ENCODE measurements at regions not wholly inside any gene's neighbourhood (a gene's known extent, or its start where the extent isn't known, plus 50 kb on each side); places are given as distances from the start of the nearest gene placed in this dataset.
"Not testable (repeated sequence)": the region's sequence is repeated elsewhere in the genome, so short reads cannot be mapped to it uniquely, and the experiment has no call there.

- DNase-seq: no peak
These were observed 1007.2 kb downstream of the REEP3 start for GRCh38 chr10:64528294-64529002.

GRCh38 chr10:64529003-64529350 is 1007.8 kb downstream of the REEP3 start:
- no peak for DNase-seq

DNA sequence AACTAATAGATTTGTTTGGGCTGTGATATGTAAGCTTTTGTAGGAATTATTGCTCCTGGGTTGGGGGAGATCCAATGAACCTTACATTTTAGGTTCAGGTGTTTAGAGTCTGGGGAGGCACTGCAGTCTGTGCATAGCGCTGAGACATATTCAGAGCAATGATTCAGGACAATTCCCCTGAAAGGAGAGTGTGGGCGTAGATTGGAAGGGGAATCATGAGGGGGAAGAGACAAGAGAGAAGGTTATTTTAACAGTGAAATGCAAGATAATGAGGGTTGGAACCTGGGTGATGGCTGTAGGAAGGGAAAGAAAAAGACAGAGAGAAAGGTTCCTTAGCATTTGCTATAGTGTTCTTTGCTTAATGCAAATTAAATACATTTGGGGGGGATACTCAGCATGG is 1013.4 kb downstream of the REEP3 start:
- no peak for DNase-seq

- DNase-seq: no peak
These were observed 1014.1 kb downstream of the REEP3 start for GRCh38 chr10:64535131-64535867.

DNA sequence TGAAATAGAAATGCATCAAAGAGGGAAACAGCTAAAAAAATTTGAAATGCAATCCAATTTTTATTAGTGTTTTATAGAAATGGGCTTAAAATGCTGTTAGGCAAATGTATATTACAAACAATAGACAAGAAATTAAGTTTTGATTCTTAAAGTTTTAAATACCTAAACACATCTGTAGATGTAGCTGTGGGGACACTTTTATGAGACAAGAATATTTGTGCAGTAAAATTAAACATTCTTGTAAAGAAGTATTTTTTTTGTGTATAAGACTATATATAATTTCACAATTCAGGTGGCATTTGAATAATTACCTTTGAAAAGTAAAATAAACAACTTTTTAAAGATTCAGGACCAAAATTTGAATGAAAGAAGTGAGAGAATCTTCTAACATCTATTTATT is 1015.9 kb downstream of the REEP3 start:
- DNase-seq: no peak

DNA sequence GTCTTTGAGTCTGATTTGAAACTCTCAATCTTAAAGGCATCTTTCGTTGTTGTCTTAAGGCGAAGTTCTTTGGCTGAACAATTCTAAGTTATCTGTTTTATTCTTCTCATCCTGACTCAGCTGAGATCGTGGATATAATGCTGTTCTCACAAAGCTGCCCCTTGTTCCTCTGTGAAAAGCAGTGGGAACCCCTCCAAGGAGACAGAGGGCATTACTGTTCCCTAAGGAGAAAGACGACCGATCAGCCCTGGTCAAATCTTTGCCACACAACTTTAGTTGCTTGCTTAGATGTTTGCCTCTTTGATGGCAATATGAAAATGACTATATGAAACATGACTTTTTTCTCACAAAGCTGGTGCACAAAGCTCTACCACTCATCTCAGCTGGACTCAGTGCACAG is 1016.7 kb downstream of the REEP3 start:
- no peak for DNase-seq

- DNase-seq: no peak
These were observed 1024.9 kb downstream of the REEP3 start for GRCh38 chr10:64546073-64546472.

- no peak for DNase-seq
These were observed 1026.0 kb downstream of the REEP3 start for GRCh38 chr10:64547168-64547567.

DNA sequence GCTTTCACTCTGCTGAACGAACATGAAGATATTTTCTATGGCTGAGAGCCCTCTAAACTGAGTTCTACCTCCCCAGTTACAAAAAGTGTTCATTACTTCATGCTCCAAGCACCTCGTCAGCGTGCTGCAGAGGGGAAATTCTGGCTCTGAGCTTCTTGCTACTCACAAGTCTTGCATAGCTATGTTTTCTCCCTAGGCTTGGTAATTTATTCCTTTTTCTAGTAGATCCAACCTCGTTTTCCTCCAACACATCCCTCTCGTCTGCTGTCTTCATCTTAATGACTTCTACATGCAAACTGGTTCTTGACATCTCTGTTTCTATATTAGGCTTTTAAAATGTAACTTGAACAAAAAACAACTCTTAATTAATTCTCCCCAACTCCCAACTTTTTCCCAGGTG is 1034.5 kb downstream of the REEP3 start:
- DNase-seq: no peak

GRCh38 chr10:64558094-64558835 is 1037.1 kb downstream of the REEP3 start:
- DNase-seq: no peak

GRCh38 chr10:64571056-64571455 is 1049.9 kb downstream of the REEP3 start:
- no peak for DNase-seq

GRCh38 chr10:64573623-64574325 is 1052.6 kb downstream of the REEP3 start:
- DNase-seq: no peak

DNA sequence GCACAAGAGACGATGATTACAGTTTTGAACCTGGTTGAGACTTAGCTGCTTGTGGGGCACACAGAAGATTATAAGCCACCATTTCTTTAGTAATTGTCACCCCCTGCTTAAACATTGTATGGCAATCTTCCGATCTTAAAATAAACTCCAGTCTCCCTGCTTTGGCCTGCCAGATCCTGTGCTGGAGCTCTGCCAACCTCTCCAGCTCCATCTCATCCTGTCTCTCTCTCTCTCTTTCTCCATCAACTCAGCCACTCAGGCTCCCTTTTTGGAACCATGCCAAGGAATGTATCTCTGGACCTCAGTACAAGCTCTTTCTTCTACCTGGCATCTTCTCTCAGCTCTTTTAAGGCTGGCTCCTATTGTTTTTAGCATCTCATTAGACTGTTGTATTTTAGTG is 1053.2 kb downstream of the REEP3 start:
- DNase-seq: no peak

- DNase-seq: no peak
These were observed 1055.3 kb downstream of the REEP3 start for GRCh38 chr10:64576497-64576896.

- DNase-seq: not testable (repeated sequence)
These were observed 1057.6 kb downstream of the REEP3 start for GRCh38 chr10:64578757-64579156.

DNA sequence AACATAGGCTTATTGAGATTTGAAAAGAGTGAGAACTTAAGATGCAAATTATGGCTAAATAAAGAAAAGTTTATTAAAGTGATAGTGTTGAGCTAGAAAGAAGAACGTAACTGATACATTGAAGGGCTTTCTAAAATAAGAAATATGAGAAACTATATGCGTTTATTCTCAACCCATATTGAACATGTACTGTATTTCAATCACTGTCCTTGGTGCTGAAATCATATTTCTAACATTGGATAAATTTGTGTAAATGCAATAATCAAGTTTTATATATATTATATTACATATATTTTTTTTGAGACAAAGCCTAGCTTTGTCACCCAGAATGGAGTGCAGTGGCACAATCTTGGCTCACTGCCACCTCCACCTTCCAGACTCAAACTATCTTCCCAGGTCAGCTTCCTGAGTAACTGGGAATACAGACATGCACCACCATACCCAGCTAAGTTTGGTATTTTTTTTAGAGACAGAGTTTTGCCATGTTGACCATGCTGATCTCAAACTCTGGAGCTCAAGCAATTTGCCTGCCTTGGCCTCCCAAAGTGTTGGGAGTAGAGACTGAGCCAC is 1065.8 kb downstream of the REEP3 start:
- no peak for DNase-seq

DNA sequence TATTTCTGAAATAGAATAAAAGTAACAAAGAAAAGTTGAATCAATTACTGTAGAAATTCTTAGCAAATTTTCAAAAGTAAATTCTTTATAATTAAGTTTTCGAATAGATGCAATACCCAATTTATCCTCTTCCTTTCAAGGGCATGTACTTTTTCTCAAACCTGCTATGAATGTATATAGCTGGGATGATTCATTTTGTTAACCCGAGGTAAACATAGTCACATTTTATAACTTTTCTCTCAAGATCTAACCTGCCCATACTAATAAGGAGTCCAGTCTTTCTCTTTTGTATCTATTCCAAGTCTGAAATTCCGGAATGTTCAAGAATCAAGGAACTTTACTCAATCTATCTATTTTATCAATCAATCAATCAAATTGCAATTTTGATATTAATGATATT is 1072.9 kb downstream of the REEP3 start:
- no peak for DNase-seq

- no peak for DNase-seq
These were observed 1077.4 kb downstream of the REEP3 start for GRCh38 chr10:64598600-64598999.

GRCh38 chr10:64601298-64601697 is 1080.1 kb downstream of the REEP3 start:
- DNase-seq: no peak

DNA sequence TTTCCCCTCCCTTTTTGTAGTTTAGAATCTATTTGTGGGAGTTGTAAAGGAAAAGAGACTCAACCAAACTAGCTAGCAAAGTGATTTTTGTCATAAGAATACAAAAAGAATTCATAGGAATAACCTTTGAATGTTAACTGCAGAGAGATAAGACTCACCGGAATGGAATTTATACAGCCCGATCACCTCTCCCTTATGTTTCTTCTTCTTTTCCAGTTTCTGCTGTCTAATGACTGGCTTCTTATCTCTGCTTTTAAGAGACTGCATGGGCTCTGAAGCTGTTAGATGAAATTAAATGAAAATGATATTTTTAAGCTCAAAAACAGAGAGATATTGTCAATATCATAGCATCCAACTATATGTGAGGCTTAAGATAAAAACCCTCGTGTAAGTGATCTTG is 1095.9 kb downstream of the REEP3 start:
- DNase-seq: no peak

- DNase-seq: no peak
These were observed 1097.9 kb downstream of the REEP3 start for GRCh38 chr10:64619102-64619501.

DNA sequence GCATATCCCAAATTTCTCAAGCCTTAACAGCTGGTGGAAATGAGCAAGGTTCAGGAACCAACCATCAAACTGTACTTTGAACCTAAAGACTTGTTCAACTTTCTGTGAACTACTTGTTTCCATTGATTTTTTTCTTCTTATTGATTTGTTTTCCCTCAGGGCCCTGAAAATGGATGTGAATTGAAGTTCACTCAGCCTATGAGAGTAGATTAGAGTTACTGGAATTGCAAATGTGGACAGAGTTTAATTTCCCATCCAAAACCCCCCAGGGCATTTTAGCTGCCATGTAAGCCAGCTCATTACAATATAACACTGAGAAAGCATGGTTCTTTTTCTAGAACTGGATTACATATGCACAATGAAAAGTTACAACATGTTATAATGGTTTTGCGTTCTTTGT is 1105.7 kb downstream of the REEP3 start:
- no peak for DNase-seq

DNA sequence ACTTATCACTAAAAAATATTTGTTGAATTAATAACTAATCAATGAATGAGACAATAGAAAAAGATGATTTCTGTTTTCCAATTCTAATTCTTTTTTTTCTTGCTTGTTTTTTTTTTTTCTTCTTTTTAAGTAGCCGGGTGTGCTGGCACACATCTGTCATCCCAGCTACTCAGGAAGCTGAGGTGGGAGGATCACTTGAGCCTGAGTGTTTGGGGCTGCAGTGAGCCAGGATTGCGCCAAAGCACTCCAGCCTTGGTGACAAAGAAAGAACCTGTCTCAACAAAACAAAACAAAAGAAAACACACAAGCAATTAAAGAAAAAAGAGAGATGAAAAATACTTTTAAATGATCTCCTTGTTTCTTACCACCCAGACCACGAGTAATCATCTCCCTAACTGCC is 1109.3 kb downstream of the REEP3 start:
- no peak for DNase-seq
